ENCODE measurements at regions not wholly inside any gene's neighbourhood (a gene's known extent, or its start where the extent isn't known, plus 50 kb on each side); places are given as distances from the start of the nearest gene placed in this dataset.

DNA sequence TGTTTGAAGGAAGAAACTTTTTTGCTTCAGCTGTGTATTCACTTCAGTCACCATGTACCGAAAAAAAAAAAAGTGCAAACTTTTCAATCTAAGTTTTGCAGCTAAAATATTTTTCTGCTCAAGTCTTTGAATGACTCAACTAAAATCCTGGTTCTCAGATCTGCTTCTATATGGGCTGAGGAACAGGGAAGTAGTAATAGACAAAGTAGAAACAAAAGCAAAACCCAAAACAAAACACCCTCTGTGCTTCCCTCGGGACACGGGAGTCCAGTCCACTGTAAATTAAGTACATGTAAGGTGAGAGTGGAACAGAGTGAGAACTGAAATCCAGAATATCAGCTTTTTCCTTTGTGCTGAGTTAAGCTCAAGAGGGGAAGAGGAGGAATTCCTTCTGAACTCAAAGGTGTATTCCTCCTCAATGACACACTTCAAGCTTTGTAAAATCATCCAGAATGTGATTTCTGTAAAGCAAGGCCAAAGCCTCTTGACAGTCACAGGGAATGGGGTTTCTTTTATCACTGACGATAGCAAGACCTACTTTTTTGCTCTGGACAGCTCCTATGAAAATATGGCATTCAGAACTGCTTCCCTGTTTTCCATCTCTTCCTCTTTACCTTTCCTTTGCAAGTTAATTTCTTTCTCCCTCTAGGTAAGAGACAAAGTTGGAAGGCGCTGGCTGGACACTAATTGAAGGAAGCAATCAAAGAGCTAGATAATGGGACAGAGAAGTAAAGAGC is 433.5 kb upstream of the MMADHC start:
- no peaks in the 10 kb centered on the region for H3K36me3 Mint-ChIP-seq
- no peaks in the 10 kb centered on the region for H3K27me3 Mint-ChIP-seq
- no peak overlapping the region for H3K27ac Mint-ChIP-seq

DNA sequence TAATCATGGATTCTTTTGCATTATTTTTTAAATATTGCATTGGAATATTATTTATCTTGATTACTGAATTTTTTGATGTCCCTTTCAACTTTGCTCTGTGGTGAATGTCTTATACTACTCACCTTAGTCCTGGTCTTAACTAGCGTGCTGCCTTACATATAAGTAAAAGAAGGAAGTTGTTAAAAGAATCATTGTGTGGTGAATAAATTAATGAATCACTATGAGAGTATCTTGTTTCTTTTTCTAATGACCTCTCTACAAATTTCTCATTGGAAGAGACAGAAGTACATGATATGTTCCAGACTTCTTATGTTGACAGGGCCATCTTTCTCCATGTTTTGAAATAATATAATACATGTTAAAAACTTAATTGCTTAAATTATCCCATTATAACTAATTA is 432.6 kb upstream of the MMADHC start:
- Mint-ChIP-seq H3K36me3 (no peaks in the 10 kb centered on the region), H3K9me3 (peaks cover 4% of the 10 kb centered on the region), H3K4me3 (no peak overlapping the region), H3K27ac (no peak overlapping the region), H3K27me3 (no peaks in the 10 kb centered on the region), H3K4me1 (no peaks in the 10 kb centered on the region)

More for the DNA sequence above, 433.5 kb upstream of the MMADHC start:
- peaks cover 4% of the 10 kb centered on the region for H3K9me3 Mint-ChIP-seq
- no peaks in the 10 kb centered on the region for H3K4me1 Mint-ChIP-seq
- no peak overlapping the region for H3K4me3 Mint-ChIP-seq

DNA sequence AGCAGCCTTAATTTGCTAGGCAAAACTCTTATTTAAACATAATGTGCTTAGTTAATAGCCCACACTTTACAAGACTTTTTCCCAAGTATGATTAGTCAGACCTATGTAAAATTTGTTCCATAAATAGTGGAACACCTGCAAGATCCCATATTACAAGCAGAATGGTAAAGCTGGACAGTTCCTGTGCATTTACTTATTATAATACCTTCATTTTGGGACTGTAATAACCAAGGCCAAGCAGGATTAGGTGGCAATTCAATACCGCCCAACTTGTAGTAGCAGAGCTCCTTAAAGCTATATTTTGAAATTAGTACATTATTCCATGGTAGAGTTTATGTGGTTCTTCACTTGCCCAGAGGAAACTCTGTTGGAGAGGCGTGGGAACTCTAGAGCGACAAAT is 431.5 kb upstream of the MMADHC start:
- peaks cover 4% of the 10 kb centered on the region for H3K9me3 Mint-ChIP-seq

DNA sequence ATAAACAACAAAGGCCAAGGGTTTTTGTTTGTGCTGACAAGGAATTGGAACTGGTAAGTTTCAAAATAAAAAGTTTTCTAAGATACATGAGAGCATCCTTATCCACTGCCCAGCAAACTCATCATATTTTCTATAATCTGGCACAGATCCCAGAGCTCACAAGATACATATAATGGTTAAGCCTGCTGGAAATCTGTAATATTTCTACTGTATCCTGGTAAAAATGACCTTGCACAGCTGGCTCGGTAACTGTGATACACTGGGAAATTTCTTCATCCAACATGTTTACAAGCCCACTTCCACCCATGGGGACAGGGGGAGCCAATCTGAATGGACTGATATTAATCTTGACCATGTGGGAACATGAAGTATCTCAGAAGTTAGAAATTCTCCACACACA is 425.4 kb upstream of the MMADHC start:
- H3K4me3 Mint-ChIP-seq, result no peak overlapping the region
- no peaks in the 10 kb centered on the region for H3K4me1 Mint-ChIP-seq
- no peaks in the 10 kb centered on the region for H3K9me3 Mint-ChIP-seq
- H3K27ac Mint-ChIP-seq, result no peak overlapping the region
- no peaks in the 10 kb centered on the region for H3K36me3 Mint-ChIP-seq
- H3K27me3 Mint-ChIP-seq, result no peaks in the 10 kb centered on the region

More for the DNA sequence above, 431.5 kb upstream of the MMADHC start:
- Mint-ChIP-seq H3K27ac (no peak overlapping the region), H3K4me3 (no peak overlapping the region), H3K36me3 (no peaks in the 10 kb centered on the region), H3K4me1 (no peaks in the 10 kb centered on the region), H3K27me3 (no peaks in the 10 kb centered on the region)

DNA sequence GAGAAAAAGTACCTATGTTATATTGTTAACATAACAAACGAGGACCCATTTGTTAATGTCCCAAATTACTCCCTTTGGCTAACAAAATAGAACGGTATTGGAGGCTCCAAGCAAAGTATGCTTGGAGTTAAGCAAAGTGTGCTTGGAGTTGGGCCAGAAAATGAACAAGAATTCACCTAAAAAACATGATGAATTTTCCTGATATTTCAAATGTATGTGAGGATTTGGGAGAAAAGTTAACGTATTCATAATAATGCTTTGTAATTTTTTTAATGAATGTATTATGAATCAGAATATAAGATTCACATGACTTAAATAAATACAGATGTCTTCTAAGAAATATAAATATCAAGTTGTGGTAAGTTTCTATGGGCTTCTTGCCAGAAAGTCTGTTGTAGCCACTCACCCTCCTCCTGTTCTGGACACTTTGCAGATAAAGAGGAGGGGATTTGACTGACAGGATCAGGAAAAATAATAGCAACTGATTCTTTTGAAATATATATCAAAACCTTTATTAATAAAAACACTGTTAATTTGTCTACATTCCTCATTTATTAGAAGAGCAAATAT is 423.7 kb upstream of the MMADHC start:
- Mint-ChIP-seq H3K36me3 (no peaks in the 10 kb centered on the region), H3K4me3 (no peak overlapping the region), H3K4me1 (no peaks in the 10 kb centered on the region), H3K9me3 (no peaks in the 10 kb centered on the region), H3K27me3 (no peaks in the 10 kb centered on the region), H3K27ac (no peak overlapping the region)

DNA sequence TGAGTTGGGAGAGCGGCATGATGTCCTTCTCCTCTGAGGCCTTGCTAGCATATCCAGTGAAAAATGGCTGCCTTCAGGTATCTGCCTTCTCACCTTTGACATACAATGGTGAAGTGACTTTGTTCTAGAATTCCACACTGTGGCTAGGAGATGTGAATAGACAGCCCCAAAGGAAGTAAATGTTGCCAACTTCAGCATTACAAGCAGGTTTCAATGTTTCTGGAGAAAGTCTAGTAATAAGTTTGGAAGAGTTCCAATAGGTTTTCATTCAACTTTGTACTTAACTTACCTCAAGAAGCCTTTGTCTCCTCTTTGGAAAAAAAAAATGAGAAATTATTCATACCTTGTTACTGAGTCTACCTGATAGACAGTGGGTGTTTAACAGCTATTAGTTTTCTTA is 421.3 kb upstream of the MMADHC start:
- H3K4me3 Mint-ChIP-seq, result no peak overlapping the region
- no peak overlapping the region for H3K27ac Mint-ChIP-seq
- no peaks in the 10 kb centered on the region for H3K36me3 Mint-ChIP-seq
- H3K27me3 Mint-ChIP-seq, result no peaks in the 10 kb centered on the region
- no peaks in the 10 kb centered on the region for H3K4me1 Mint-ChIP-seq
- no peaks in the 10 kb centered on the region for H3K9me3 Mint-ChIP-seq

DNA sequence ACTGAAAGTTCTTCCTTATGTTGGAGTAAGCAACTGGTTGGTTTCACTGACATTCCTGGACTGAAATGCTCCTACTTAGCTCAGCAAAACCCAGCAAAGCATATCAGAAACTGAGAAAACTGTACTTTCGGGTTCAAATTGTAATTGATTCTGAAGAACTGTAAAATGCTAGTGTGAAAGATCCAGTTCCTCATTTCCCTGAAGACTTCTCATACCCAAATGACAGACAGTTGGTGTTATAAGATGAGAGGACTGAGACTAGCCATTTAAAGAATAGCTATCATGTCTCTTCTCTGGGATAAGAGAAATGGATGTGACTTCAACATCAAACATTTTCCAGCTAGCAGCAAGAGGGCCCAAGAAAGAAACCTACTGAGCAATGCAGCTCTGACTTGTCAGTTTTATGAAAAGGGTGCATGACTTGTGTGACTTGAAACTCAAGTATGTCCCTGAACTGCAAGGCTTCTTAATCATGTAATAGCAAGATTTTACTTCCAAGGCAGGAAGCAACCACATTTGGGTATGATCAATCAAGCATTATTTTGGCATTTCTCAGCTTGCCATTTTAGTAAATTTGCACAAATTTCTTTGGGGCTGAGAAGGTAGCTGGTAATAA is 420.3 kb upstream of the MMADHC start:
- no peaks in the 10 kb centered on the region for H3K36me3 Mint-ChIP-seq
- H3K4me1 Mint-ChIP-seq, result no peaks in the 10 kb centered on the region
- no peak overlapping the region for H3K4me3 Mint-ChIP-seq
- H3K27ac Mint-ChIP-seq, result no peak overlapping the region
- H3K27me3 Mint-ChIP-seq, result no peaks in the 10 kb centered on the region
- H3K9me3 Mint-ChIP-seq, result no peaks in the 10 kb centered on the region

DNA sequence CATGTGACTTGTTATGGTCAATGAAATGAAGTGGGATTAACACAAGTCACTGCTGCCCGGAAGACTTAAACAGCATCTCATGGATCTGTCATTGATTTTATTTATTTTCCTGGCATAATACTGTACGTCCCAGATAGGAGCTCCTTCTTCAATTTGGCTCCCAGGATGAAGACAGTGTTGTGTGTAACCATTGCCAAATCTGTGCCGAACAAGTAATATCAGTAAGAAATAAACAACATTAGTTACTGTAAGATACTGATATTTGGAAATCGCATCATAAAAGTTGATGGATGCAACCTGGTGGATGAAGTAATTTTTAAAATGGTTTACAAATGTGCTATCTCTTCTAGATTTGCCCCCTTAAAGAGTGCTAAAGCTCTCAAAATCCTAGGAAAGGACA is 419.0 kb upstream of the MMADHC start:
- no peak overlapping the region for H3K4me3 Mint-ChIP-seq

DNA sequence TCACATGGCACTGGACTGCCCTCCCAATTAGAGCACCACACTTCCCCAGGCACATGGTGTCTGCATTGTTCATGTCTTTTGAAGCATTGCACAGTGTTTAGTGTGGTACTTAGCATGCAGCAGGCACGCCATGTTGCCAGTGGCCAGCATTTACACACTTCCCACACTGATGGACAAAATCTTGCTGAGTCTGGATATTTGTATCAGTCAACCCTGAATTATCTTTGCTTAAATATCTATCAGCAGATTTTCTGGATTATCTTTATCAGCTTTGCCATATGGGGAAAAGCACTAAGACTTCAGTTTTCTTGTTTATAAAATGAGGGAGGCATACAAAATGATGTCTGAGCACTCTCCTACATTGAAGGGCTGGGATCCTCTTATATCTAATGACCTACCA is 416.0 kb upstream of the MMADHC start:
- Mint-ChIP-seq H3K4me1 (no peaks in the 10 kb centered on the region), H3K9me3 (no peaks in the 10 kb centered on the region), H3K27me3 (no peaks in the 10 kb centered on the region), H3K36me3 (no peaks in the 10 kb centered on the region), H3K4me3 (no peak overlapping the region), H3K27ac (no peak overlapping the region)

More for the DNA sequence above, 419.0 kb upstream of the MMADHC start:
- Mint-ChIP-seq H3K9me3 (no peaks in the 10 kb centered on the region), H3K27ac (no peak overlapping the region), H3K36me3 (no peaks in the 10 kb centered on the region), H3K27me3 (no peaks in the 10 kb centered on the region), H3K4me1 (no peaks in the 10 kb centered on the region)

DNA sequence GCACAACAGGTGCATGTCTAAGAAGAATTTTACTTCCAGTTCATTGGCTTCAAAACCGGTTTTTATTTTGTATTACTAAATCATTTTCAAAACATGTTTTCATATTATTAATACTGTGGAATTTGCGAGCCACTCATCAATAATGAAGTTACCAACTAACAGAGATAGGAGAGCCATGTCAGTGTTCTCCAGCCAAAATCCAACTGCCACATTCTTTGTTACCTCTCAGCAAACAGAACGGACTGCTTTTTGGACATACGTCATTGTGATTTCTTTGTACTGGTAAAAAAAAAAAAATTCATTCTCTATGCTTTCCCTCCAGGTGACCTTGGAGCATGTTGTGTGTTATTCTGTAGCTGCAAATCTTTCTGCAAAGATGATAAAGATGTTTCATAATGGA is 414.2 kb upstream of the MMADHC start:
- Mint-ChIP-seq H3K27ac (no peak overlapping the region), H3K9me3 (no peaks in the 10 kb centered on the region), H3K27me3 (no peaks in the 10 kb centered on the region), H3K4me1 (no peaks in the 10 kb centered on the region), H3K4me3 (no peak overlapping the region), H3K36me3 (no peaks in the 10 kb centered on the region)

DNA sequence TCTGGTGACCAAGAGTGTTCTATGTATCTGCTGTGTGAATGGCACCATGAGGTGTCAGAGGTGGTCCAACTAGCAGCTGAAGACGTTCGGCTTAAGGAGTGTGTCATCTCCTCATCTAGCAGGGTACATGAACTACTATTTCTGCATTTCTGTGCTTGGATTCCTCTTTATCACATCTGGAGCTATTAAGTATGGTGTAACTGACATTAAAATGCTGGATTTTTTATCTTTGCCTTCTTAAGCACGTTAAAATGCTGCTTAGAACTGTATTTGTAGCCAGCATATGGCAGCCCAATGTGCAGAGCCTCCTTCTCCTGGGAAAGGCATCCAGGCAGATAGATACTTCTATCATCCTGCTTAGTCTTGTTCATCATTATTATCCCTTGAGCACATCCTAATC is 409.3 kb upstream of the MMADHC start:
- H3K27me3 Mint-ChIP-seq, result no peaks in the 10 kb centered on the region
- no peaks in the 10 kb centered on the region for H3K36me3 Mint-ChIP-seq
- no peaks in the 10 kb centered on the region for H3K4me1 Mint-ChIP-seq
- no peak overlapping the region for H3K4me3 Mint-ChIP-seq
- no peaks in the 10 kb centered on the region for H3K9me3 Mint-ChIP-seq
- H3K27ac Mint-ChIP-seq, result no peak overlapping the region

DNA sequence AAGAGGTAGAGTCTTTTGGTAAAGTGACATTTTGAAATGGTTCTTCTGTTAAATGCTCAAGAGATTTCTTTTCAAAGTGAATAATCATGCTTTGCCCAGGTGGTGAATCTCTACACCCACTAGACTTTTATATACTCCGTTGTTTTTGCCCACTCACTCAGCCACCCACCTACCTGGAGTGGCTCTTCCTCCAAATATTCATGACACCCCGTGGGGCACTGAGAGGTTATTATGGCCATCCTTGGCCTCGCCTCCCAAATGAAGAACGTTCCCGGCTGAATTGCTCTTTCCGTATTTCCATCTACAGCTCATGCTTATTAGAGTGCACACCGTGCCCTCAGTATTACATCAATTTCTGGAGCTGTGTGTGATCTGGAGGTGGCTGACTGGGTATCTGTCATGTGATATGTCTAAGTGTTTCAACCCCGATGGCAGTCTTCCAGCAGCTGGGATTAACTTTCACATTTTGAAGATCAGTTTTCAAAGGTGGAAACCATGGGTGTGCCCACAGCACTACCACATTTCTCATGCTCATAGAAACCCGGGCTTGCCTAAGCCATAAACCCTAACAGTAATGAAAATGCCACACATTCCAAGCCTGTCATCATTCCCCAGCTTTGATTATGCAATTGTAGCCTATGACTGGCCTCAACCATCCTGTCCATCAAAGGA is 406.6 kb upstream of the MMADHC start:
- no peaks in the 10 kb centered on the region for H3K4me1 Mint-ChIP-seq
- no peaks in the 10 kb centered on the region for H3K9me3 Mint-ChIP-seq
- H3K27me3 Mint-ChIP-seq, result no peaks in the 10 kb centered on the region
- no peaks in the 10 kb centered on the region for H3K36me3 Mint-ChIP-seq
- no peak overlapping the region for H3K27ac Mint-ChIP-seq
- H3K4me3 Mint-ChIP-seq, result no peak overlapping the region

DNA sequence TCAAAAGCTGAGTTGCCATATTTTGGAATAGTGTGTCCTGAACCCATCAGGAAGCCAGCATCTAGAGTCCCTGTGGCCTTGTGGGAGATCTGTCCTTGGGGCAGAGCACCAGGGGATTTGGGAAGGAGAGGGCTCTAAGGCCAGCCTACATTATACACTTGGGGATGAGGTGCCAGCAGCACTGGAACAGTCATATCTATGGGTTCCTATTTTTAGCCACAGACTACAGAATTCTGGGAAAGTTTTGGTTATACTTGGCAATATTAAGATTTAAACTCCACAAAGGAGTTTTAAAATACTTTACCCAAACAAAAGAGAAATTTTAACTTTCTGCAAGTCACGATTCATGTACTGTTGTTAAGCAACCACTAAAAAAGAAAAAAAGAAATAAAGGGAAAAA is 405.7 kb upstream of the MMADHC start:
- H3K9me3 Mint-ChIP-seq, result no peaks in the 10 kb centered on the region
- H3K36me3 Mint-ChIP-seq, result no peaks in the 10 kb centered on the region
- no peaks in the 10 kb centered on the region for H3K27me3 Mint-ChIP-seq
- no peak overlapping the region for H3K4me3 Mint-ChIP-seq
- H3K27ac Mint-ChIP-seq, result no peak overlapping the region
- H3K4me1 Mint-ChIP-seq, result no peaks in the 10 kb centered on the region

DNA sequence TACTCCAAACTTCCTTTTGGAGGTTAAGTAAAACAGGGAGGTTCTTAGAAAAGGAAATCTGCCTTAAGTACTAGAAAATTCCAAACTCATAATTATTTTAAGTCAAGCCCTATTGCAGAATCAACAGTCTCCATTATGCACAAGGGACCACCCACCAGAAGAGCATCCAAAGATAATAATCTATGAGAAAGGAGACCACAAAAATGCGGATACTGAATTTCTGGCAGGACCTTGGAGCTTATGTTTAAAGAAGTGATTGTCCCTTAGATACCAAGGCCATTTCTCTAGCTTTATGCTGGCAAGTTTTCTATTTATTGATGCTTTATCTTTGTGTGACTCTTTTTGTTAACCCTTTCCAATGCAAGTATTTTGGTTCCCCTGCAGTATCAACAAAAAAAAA is 404.0 kb upstream of the MMADHC start:
- Mint-ChIP-seq H3K4me1 (no peaks in the 10 kb centered on the region), H3K27me3 (no peaks in the 10 kb centered on the region), H3K4me3 (no peak overlapping the region), H3K27ac (no peak overlapping the region), H3K36me3 (no peaks in the 10 kb centered on the region), H3K9me3 (no peaks in the 10 kb centered on the region)

DNA sequence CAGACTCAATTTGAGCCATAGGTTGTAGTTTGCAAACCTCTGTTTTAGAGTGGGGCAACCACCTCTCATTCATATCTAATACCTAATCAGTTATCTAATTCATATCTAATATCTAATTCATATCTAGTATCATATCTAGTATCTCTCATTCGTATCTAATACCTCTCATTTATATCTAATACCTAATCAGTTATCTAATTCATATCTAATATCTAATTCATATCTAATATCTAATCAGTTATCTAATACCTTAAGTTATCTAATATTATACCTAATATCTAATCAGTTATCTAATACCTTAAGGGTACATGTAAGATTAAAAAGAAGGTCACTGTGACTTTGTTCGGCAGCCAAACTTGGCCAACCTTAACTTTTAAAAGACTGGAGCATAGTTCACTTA is 403.4 kb upstream of the MMADHC start:
- H3K4me3 Mint-ChIP-seq, result no peak overlapping the region
- H3K9me3 Mint-ChIP-seq, result no peaks in the 10 kb centered on the region
- H3K36me3 Mint-ChIP-seq, result no peaks in the 10 kb centered on the region
- H3K27ac Mint-ChIP-seq, result no peak overlapping the region
- H3K4me1 Mint-ChIP-seq, result no peaks in the 10 kb centered on the region
- no peaks in the 10 kb centered on the region for H3K27me3 Mint-ChIP-seq

DNA sequence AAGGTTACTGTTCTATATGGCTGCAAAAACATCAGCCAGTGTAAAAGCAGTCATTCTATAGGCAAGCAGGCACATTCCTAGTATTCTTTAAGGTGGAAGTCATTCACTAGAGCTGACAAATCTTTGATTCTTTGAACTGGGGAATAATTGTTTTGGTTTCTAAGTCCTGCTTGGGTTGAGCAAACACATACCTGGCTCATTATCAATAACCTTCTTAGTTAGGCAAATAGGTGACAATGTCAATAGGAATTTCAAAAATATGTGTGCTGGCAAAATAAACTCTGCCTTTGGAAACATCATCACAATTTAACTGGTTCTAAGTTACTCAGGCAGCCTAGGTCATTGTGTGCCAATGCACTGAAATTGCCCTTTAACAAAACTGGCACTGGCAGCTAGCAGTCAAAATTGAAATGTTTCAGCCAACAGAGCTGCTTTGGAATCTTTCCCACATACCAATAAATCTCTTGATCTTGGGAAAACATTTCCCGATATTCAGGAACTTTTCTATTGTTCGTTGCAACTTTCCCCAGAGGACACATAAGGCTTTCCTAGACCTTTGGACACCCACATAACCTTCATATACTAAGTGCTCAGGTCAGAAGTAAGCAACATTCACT is 402.0 kb upstream of the MMADHC start:
- H3K4me3 Mint-ChIP-seq, result no peak overlapping the region
- no peaks in the 10 kb centered on the region for H3K9me3 Mint-ChIP-seq
- no peaks in the 10 kb centered on the region for H3K4me1 Mint-ChIP-seq
- no peaks in the 10 kb centered on the region for H3K36me3 Mint-ChIP-seq
- H3K27me3 Mint-ChIP-seq, result no peaks in the 10 kb centered on the region
- no peak overlapping the region for H3K27ac Mint-ChIP-seq
